GM18873 (cell line): ENCODE measurements at regions not wholly inside any gene's neighbourhood (a gene's known extent, or its start where the extent isn't known, plus 50 kb on each side); places are given as distances from the start of the nearest gene placed in this dataset.

Source experiments
- ATAC-seq: cut with Tn5 transposase; IDR thresholded peaks from one replicate; pipeline ENCODE4 v1.9.1; 2021; ENCODE audit warnings: mild to moderate bottlenecking, moderate library complexity, moderate number of reproducible peaks; ENCODE audit not compliant: unreplicated experiment, low FRiP score

DNA sequence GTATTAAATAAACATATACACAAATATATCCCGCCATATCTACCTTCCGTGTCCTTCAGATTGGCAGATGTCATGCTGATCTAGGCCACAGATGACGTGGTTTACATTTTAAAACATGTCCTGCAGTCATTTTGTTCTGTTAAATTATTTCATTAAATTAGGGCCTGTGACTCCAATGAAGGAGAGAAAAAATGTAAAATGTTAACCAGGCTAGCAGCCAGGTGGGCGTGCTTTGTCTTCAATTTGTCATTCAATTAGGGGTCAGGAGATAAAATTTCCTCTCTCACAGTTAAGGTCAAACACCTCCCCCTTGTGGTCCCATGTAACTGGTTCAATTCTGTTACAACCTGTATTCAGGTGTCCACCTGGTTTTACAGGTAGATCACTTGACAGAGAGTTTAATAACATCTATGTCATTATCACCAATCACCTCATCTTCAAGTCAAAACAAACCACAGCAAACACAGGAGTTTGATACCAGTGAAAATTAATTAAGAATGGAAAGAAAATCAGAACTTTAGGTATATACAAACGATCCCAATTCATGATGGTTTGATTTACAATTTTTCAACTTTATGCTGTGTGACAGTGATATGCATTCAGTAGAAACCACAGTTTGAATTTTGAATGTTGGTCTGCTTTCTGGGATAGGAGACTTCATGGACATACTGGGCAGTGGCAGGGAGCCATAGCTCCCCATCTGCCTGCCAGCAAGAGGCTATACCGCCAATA lies 339.4 kb downstream of the CMPK2 start:
- ATAC-seq = no peak

GRCh38 chr2:6531304-6531703 lies 334.4 kb downstream of the CMPK2 start:
- ATAC-seq = no peak

DNA sequence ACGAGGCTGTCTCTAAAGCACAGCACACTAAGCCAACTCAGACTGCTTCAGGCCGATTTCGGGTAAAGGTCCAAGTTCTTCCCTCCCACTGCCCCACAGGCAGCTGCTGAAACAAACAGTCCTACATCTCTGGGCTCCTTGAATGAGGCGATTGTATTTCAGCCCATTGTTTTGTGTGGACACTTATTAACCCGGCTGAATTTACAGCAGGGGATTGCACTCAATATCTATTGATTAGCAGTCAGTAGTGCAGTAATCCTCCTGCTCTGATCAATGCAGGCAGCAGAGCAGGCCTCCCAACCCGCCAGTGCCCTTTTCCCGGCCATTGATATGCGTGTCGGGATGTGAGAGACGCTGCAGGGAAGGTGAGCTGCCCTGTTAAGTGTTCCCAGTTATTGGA lies 330.1 kb downstream of the CMPK2 start:
- no peak for ATAC-seq

DNA sequence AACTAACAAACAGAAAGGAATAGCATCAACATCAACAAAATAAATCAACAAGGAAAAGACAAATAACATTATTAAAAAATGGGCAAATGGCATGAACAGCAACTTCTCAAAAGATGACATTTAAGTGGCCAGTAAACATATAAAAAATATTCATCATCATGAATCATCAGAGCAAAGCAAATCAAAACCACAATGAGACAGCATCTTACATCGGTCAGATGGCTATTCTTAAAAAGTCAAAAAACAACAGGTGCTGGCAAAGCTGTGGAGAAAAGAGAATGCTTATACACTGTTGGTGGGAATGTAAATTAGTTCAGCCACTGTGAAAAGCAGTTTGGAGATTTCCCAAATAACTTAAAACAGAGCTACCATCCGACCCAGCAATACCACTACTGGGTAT lies 327.1 kb downstream of the CMPK2 start:
- no peak for ATAC-seq

DNA sequence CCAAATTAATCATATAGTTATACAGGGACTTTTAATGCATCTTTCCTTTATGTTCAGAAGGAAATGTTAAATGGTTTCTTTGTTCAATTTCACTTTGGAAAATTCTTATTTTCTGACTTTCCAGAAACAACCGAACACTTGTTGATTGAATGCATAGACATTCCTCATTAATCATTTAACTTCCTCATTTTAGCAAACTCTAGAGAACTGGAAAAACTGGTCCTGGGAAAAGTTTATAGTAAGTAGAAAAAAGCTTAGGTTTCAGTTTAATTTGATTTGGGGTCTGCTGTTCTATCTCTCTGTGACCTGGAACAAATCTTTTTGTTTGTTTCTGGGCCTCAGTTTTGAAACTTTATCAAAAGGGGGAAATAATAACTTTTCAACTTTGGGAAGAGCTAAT lies 320.4 kb downstream of the CMPK2 start:
- ATAC-seq = no peak

- no peak for ATAC-seq
Observed at GRCh38 chr2:6545795-6546194, 319.9 kb downstream of the CMPK2 start.

DNA sequence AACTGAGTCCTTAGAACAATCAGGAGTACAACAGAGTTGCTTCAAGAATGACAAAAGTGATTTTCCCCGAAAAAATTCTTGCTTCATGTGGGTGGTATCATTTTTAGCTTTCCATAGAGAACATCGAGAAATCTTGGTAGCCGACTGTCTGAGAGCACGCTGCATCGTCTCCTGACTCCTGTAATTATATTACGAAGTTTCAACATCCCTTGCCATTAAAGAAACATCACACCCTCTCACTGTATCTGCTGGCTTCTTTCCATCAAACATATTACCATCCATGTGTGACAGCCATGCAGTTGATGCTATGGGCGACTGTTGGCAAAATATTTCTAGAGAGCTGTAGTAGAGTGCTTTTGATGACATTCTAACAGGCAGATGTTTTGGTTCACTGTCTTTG lies 311.2 kb downstream of the CMPK2 start:
- ATAC-seq = no peak

DNA sequence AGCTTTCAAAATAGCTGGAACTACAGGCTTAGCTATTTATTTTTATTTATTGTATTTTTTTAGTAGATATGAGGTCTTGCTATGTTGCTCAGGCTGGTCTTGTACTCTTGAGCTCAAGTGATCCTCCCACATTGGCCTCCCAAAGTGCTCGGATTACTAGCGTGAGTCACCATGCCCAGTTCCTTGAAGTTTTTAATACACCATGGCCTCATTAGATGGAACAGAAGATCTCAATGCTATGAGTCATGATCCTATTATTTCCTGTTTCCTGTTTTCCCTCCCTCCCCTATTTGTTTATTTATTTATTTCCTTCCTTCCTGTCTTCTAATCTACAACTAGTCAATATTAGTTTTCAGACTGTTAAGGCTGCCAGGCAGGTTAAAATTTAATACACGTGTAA lies 309.0 kb downstream of the CMPK2 start:
- ATAC-seq = no peak

GRCh38 chr2:6557737-6558136 lies 308.0 kb downstream of the CMPK2 start:
- no peak for ATAC-seq

GRCh38 chr2:6562771-6563170 lies 302.9 kb downstream of the CMPK2 start:
- no peak for ATAC-seq

DNA sequence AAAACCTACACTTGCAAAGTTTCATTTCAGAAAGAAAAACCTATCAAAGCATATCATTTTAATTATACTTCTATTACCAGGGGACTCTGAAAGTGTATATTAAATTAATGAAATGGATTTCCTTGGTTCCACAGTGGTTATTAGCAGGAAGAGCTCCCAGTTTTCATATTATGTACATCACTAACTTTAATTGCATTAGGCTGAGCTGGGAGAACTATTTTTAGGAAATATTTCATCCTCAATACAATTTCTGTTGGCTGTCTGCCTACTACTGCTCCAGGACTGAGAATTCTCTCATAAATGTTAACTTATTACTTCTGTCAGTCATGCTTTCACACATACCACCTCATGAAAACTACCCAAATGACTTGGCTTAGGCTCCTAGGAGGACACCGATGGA lies 301.4 kb downstream of the CMPK2 start:
- no peak for ATAC-seq

DNA sequence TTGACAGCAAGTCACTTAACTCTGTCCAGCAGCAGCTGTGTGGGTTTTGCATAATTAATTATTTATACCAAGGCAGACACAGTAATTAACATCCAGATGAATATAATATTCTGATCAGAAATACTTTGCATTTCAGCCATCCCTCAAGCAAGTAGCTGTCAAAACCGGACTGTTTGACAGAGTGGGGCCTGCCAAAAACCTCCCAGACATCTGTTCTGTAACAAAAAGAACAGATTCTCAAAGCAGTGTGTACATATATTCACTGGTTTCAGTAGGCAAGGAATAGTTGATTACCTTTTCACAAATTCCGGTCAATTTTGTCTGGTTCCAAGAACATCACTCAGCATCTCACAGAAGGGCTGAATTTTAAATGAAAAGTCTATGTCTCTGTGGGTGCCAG lies 291.6 kb downstream of the CMPK2 start:
- no peak for ATAC-seq

GRCh38 chr2:6576302-6576701 lies 289.4 kb downstream of the CMPK2 start:
- ATAC-seq = no peak

DNA sequence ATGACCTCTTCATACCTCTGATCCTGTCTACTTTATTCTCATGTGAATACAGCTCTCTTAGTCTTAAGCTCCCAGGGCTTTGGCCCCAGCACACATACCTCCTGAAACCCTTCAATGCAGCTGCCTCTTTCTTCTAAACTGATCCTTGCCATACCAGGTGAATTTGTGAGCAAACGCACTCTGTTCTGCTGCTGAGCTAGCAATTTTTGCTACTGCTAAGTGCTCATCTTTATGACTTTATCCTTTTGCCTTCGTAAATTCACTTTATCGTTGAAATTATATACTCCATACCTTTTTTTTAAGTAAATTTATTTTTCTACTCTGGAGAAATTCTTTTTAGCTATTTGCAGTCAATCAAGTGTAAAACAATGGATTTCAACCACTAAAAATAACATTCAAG lies 287.7 kb downstream of the CMPK2 start:
- no peak for ATAC-seq

GRCh38 chr2:6578416-6578815 lies 287.3 kb downstream of the CMPK2 start:
- ATAC-seq = no peak

DNA sequence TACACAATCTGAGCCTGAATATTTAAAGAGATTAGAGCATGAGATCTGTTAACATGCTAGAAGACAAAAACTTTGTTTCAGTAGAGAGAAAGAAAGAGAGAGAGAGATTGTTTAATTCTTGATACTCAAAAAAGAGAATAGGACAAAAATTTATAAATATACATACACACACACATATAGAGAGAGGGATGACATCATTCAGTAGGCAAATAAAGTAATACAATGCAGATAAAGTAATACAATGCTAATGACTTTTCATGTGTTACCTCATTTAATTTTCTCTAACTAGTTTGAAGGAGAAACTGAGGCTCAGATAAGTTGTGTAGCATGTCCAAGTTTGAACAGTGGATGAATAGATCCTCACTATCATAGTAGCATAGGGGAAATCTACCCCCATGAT lies 286.4 kb downstream of the CMPK2 start:
- no peak for ATAC-seq

GRCh38 chr2:6580982-6581381 lies 284.7 kb downstream of the CMPK2 start:
- no peak for ATAC-seq

- ATAC-seq = no peak
Observed at GRCh38 chr2:6589150-6589549, 276.6 kb downstream of the CMPK2 start.

- ATAC-seq = no peak
Observed at GRCh38 chr2:6590442-6590841, 275.3 kb downstream of the CMPK2 start.

DNA sequence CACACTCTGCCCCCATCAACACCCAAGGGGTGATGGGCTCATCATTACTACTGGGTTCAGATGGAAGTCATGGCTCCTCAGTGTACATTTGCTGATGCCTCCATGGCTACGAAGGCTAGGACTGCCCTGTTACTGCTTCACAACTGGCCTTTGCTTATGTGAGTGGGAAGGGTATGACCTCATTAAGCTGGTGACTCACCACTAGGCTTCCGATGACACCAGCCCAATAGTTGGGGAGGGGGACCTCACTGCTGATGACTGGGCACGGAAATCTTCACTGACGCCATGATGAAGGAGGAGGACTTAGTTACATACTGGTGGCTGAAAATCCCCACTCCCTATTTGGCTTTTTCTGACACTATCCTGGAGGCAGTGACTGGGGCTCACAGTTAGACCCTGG lies 263.2 kb downstream of the CMPK2 start:
- ATAC-seq = no peak

- no peak for ATAC-seq
Observed at GRCh38 chr2:6605836-6606505, 259.7 kb downstream of the CMPK2 start.

- no peak for ATAC-seq
Observed at GRCh38 chr2:6617794-6618193, 247.9 kb downstream of the CMPK2 start.
